Panc1 (cell line): ENCODE measurements at regions not wholly inside any gene's neighbourhood (a gene's known extent, or its start where the extent isn't known, plus 50 kb on each side); places are given as distances from the start of the nearest gene placed in this dataset.

Source experiments
- ATAC-seq: fragments of 200-7000 bp; cut with Tn5 transposase; 2 replicates; pipeline ENCODE4 v1.9.1; 2020; ENCODE audit warnings: mild to moderate bottlenecking, moderate library complexity
- BruUV-seq: library from RNA; stranded (reverse); fragments of 400-500 nt; replicated peaks from 2 replicates; lab custom pipeline; 2021; lab: Mats Ljungman, UMichigan
- CTCF ChIA-PET: fragments of 300-600 bp; sonication (Branson Sonifier 250); formaldehyde crosslinking; loops from one replicate; lab custom pipeline; 2022; ENCODE audit warnings: antibody characterized with exemption; lab: Charles Lee
- POLR2A ChIA-PET: fragments of 300-600 bp; sonication (Branson Sonifier 250); formaldehyde crosslinking; loops from one replicate; lab custom pipeline; 2022; ENCODE audit warnings: antibody characterized with exemption; lab: Charles Lee
- DNase-seq: peaks from one replicate; pipeline ENCODE4 v3.0.0-alpha.2; 2010; ENCODE audit warnings: low read depth, low spot score
- H3K27ac ChIP-seq: 2 replicates; pipeline ENCODE4 v1.5.1; 2011; ENCODE audit warnings: mild to moderate bottlenecking, low read length, inconsistent platforms
- H3K27me3 ChIP-seq: fragments of 200-500 bp; sonication (Bioruptor generic); 2 replicates; pipeline ENCODE4 v1.6.0; 2014; ENCODE audit warnings: low read length, inconsistent platforms; ENCODE audit not compliant: control insufficient read depth, insufficient read depth
- H3K36me3 ChIP-seq: fragments of 200-500 bp; sonication (Bioruptor generic); 2 replicates; pipeline ENCODE4 v1.5.1; 2014; ENCODE audit warnings: inconsistent platforms, mild to moderate bottlenecking, low read length, moderate library complexity; ENCODE audit not compliant: control insufficient read depth, insufficient read depth
- H3K4me1 ChIP-seq: 2 replicates; pipeline ENCODE4 v1.5.1; 2011; ENCODE audit warnings: inconsistent platforms, mild to moderate bottlenecking, low read length, moderate library complexity; ENCODE audit not compliant: control insufficient read depth, insufficient read depth
- H3K4me3 ChIP-seq, 2 experiments: 2 replicates each; pipeline ENCODE4 v1.5.1; 2011 to 2012; ENCODE audit warnings: low read depth in 2 of 2, low read length in 2 of 2, mild to moderate bottlenecking in 2 of 2, inconsistent platforms in 1 of 2, moderate library complexity in 1 of 2
- H3K9me3 ChIP-seq: fragments of 200-500 bp; sonication (Bioruptor generic); 2 replicates; pipeline ENCODE4 v1.5.1; 2014; ENCODE audit warnings: low read depth, mild to moderate bottlenecking, inconsistent platforms, low read length, moderate library complexity; ENCODE audit not compliant: control insufficient read depth, insufficient read depth
- CTCF ChIP-seq: fragments of 450-650 bp; IDR thresholded peaks from 2 replicates; pipeline ENCODE4 v1.5.1; 2017; ENCODE audit warnings: mild to moderate bottlenecking
- POLR2AphosphoS5 ChIP-seq: IDR thresholded peaks from 2 replicates; pipeline ENCODE4 v1.6.1; 2012; ENCODE audit warnings: mild to moderate bottlenecking, low read depth, low read length, moderate library complexity
- REST ChIP-seq, 2 experiments: IDR thresholded peaks; 2 replicates each; pipeline ENCODE4 v1.6.1; 2011 to 2012; ENCODE audit warnings: low read depth in 2 of 2, control low read depth in 1 of 2, low read length in 1 of 2, mild to moderate bottlenecking in 1 of 2, moderate library complexity in 1 of 2; ENCODE audit not compliant: insufficient read depth in 1 of 2
- SIN3A ChIP-seq: IDR thresholded peaks from 2 replicates; pipeline ENCODE4 v1.6.1; 2012; ENCODE audit warnings: low read depth, mild to moderate bottlenecking, low read length, moderate library complexity, borderline replicate concordance; ENCODE audit not compliant: insufficient read depth
- TCF7L2 ChIP-seq: IDR thresholded peaks from 2 replicates; pipeline ENCODE4 v1.6.1; 2011; ENCODE audit warnings: mild to moderate bottlenecking, low read depth, low read length, inconsistent platforms
- in situ Hi-C: cut with HindIII; loops from 2 replicates; pipeline ENCODE4 v1.10.0; 2016; ENCODE audit warnings: low sequenced_read_pairs, low pct_unique_long_range_greater_than_20kb
- intact Hi-C: fragments of 100-400 bp; cut with micrococcal nuclease; formaldehyde crosslinking; loops from one replicate; pipeline ENCODE4 v1.10.0; 2022; ENCODE audit not compliant: unreplicated experiment

- Histone ChIP-seq H3K9me3 (no peaks in the 10 kb centered on the region), H3K27ac (no peak overlapping the region), H3K27me3 (no peaks in the 10 kb centered on the region), H3K36me3 (no peaks in the 10 kb centered on the region), H3K4me1 (peaks cover 7% of the 10 kb centered on the region; the same call in 1 of the 2 replicates), H3K4me3 (no peak overlapping the region)
- TF ChIP-seq SIN3A (no peak), TCF7L2 (no peak)
- ChIA-PET POLR2A (interaction anchor here (0.7 kb wide), 1 partner anchor 256 kb away, joined by 4 read pairs; no protein-coding TSS in a partner anchor), CTCF (no interaction called here)
- no peak for ATAC-seq
- DNase-seq = no peak
- in situ Hi-C loops (no loop called here), intact Hi-C loops (no loop called here)
- no TSS peak for BruUV-seq
These were observed 274.3 kb upstream of the DMRT1 start for GRCh38 chr9:567128-567746.

- intact Hi-C loops (no loop called here), in situ Hi-C loops (no loop called here)
- Histone ChIP-seq H3K4me1 (peaks cover 7% of the 10 kb centered on the region; the same call in 1 of the 2 replicates), H3K4me3 (no peak overlapping the region), H3K9me3 (no peaks in the 10 kb centered on the region), H3K27ac (no peak overlapping the region), H3K36me3 (no peaks in the 10 kb centered on the region), H3K27me3 (no peaks in the 10 kb centered on the region)
- ATAC-seq (no peak), DNase-seq (no peak)
- POLR2A ChIA-PET = no interaction called here
- BruUV-seq = no TSS peak
- CTCF ChIA-PET = no interaction called here
- no peak for TF ChIP-seq SIN3A
- no peak for TF ChIP-seq TCF7L2
- no peak for TF ChIP-seq REST (IDR thresholded peaks at IDR 0.05; ENCODE audit: insufficient read depth in 1 of 2, low read depth in 2 of 2, low read length in 1 of 2)
- no peak for TF ChIP-seq POLR2AphosphoS5
- TF ChIP-seq CTCF = no peak
These were observed 273.7 kb upstream of the DMRT1 start for GRCh38 chr9:567747-568305.

- ChIA-PET CTCF (no interaction called here), POLR2A (no interaction called here)
- H3K27me3 ChIP-seq = no peaks in the 10 kb centered on the region
- TF ChIP-seq SIN3A = no peak
- TF ChIP-seq REST (IDR thresholded peaks at IDR 0.05; ENCODE audit: insufficient read depth in 1 of 2, low read depth in 2 of 2, low read length in 1 of 2) = no peak
- DNase-seq (no peak), ATAC-seq (no peak)
- no peaks in the 10 kb centered on the region for H3K9me3 ChIP-seq
- no peak overlapping the region for H3K4me3 ChIP-seq
- intact Hi-C loops = no loop called here
- H3K36me3 ChIP-seq = no peaks in the 10 kb centered on the region
- no TSS peak for BruUV-seq
- peaks cover 7% of the 10 kb centered on the region; the same call in 1 of the 2 replicates for H3K4me1 ChIP-seq
- in situ Hi-C loops = no loop called here
- no peak overlapping the region for H3K27ac ChIP-seq
These were observed 272.2 kb upstream of the DMRT1 start for GRCh38 chr9:569296-569695.
